AG04450 (cell line): ENCODE measurements at regions not wholly inside any gene's neighbourhood (a gene's known extent, or its start where the extent isn't known, plus 50 kb on each side); places are given as distances from the start of the nearest gene placed in this dataset.

Experiments used
- CTCF ChIA-PET: fragments of 300-600, 350-600 bp; formaldehyde crosslinking; extraction: SDS; loops from one replicate; lab custom pipeline; 2022; ENCODE audit warnings: antibody characterized with exemption, inconsistent platforms; lab: Charles Lee
- POLR2A ChIA-PET: fragments of 350-600 bp; formaldehyde crosslinking; extraction: SDS; loops from one replicate; lab custom pipeline; 2021; ENCODE audit warnings: antibody characterized with exemption, inconsistent platforms; lab: Yijun Ruan, JAX
- DNase-seq: peaks from one replicate; pipeline ENCODE4 v3.0.0-alpha.2; 2011; ENCODE audit warnings: low read depth, low spot score
- H3K27ac ChIP-seq: one replicate; pipeline ENCODE4 v1.5.1; 2012; ENCODE audit warnings: low read depth, low read length, control low read depth
- H3K27me3 ChIP-seq: one replicate; pipeline ENCODE4 v1.6.0; 2012; ENCODE audit warnings: low read length; ENCODE audit not compliant: control insufficient read depth, insufficient read depth
- H3K4me3 ChIP-seq: 2 replicates; pipeline ENCODE4 v1.5.1; 2011; ENCODE audit warnings: mild to moderate bottlenecking, low read depth, low read length, control low read depth
- H3K9me3 ChIP-seq: 2 replicates; pipeline ENCODE4 v1.5.1; 2012; ENCODE audit warnings: low read length; ENCODE audit not compliant: control insufficient read depth, insufficient read depth
- CTCF ChIP-seq: IDR thresholded peaks from 2 replicates; pipeline ENCODE4 v1.5.1; 2011; ENCODE audit warnings: low read depth, low read length, control low read depth, inconsistent platforms

GRCh38 chr6:103769431-103769830 lies 1090.3 kb downstream of the HACE1 start:
- CTCF ChIA-PET, result no interaction called here
- Histone ChIP-seq H3K27me3 (no peaks in the 10 kb centered on the region), H3K4me3 (no peak overlapping the region), H3K9me3 (peaks cover 3% of the 10 kb centered on the region; the same call in 1 of the 2 replicates), H3K27ac (no peak overlapping the region)
- no peak for TF ChIP-seq CTCF
- DNase-seq, result no peak
- POLR2A ChIA-PET, result no interaction called here

GRCh38 chr6:103750603-103751002 lies 1109.1 kb downstream of the HACE1 start:
- POLR2A ChIA-PET, result no interaction called here
- Histone ChIP-seq H3K27ac (no peak overlapping the region), H3K4me3 (no peak overlapping the region), H3K27me3 (no peaks in the 10 kb centered on the region), H3K9me3 (peaks cover 19% of the 10 kb centered on the region)
- no peak for DNase-seq
- TF ChIP-seq CTCF, result no peak
- CTCF ChIA-PET, result no interaction called here

- Histone ChIP-seq H3K9me3 (peaks cover 7% of the 10 kb centered on the region; the same call in 1 of the 2 replicates), H3K27ac (no peak overlapping the region), H3K4me3 (no peak overlapping the region), H3K27me3 (no peaks in the 10 kb centered on the region)
- TF ChIP-seq CTCF, result no peak
- POLR2A ChIA-PET, result no interaction called here
- CTCF ChIA-PET, result no interaction called here
- DNase-seq, result no peak
Measured at GRCh38 chr6:103734016-103734415, 1125.7 kb downstream of the HACE1 start.

GRCh38 chr6:103729658-103730057 lies 1130.1 kb downstream of the HACE1 start:
- H3K4me3 ChIP-seq, result no peak overlapping the region
- ChIA-PET POLR2A (no interaction called here), CTCF (no interaction called here)
- no peaks in the 10 kb centered on the region for H3K27me3 ChIP-seq
- no peak for DNase-seq
- peaks cover 7% of the 10 kb centered on the region; the same call in 1 of the 2 replicates for H3K9me3 ChIP-seq
- H3K27ac ChIP-seq, result no peak overlapping the region
- no peak for TF ChIP-seq CTCF

GRCh38 chr6:103723438-103724322 lies 1136.0 kb downstream of the HACE1 start:
- DNase-seq, result no peak
- Histone ChIP-seq H3K9me3 (no peaks in the 10 kb centered on the region; the same call in 1 of the 2 replicates), H3K4me3 (no peak overlapping the region), H3K27me3 (no peaks in the 10 kb centered on the region), H3K27ac (no peak overlapping the region)
- CTCF ChIA-PET, result no interaction called here
- POLR2A ChIA-PET, result no interaction called here
- no peak for TF ChIP-seq CTCF
